Mucosa of descending colon (tissue), 3 donors: ENCODE measurements at regions not wholly inside any gene's neighbourhood (a gene's known extent, or its start where the extent isn't known, plus 50 kb on each side); places are given as distances from the start of the nearest gene placed in this dataset.

Experiments
- ATAC-seq: fragments of 200-7000 bp; cut with Tn5 transposase; one replicate; pipeline ENCODE4 v1.9.1; 2020; ENCODE audit warnings: mild to moderate bottlenecking, moderate library complexity
- DNase-seq, 3 donors: peaks; one replicate each; pipeline ENCODE4 v3.0.0-alpha.2; 2020
- H3K36me3 ChIP-seq: fragments of 200-600 bp; one replicate; pipeline ENCODE4 v1.8.0; 2021; ENCODE audit warnings: low read depth, mild to moderate bottlenecking
- H3K4me1 ChIP-seq: fragments of 200-600 bp; one replicate; pipeline ENCODE4 v1.8.0; 2021; ENCODE audit warnings: low read depth, mild to moderate bottlenecking
- H3K4me3 ChIP-seq: fragments of 200-600 bp; one replicate; pipeline ENCODE4 v1.8.0; 2021; ENCODE audit warnings: mild to moderate bottlenecking
- H3K9me3 ChIP-seq: fragments of 200-600 bp; one replicate; pipeline ENCODE4 v1.8.0; 2021; ENCODE audit warnings: mild to moderate bottlenecking
- intact Hi-C, 2 donors: fragments of 100-400 bp; cut with DNase I in 1 of 2; cut with micrococcal nuclease in 1 of 2; formaldehyde crosslinking; loops; one replicate each; pipeline versions ENCODE4 v1.11.0 to v1.11.1; 2022; cut with DNase I, micrococcal nuclease
- TF ChIP-seq, protein P1 (sequence below): fragments of 200-600 bp; IDR thresholded peaks from one replicate; pipeline ENCODE4 v1.8.0; 2022; ENCODE audit warnings: antibody characterized with exemption, mild to moderate bottlenecking
- donor health status: DM: no; HTN: no; CAD: no; lungs with moderate emphysema.
- donor health status: DM: no; HTN: no; CAD: no.
- donor health status: DM: no; HTN: yes; CAD: no.

GRCh38 chr11:119802670-119803069 lies 73.7 kb upstream of the NECTIN1 start:
- ATAC-seq (no peak), DNase-seq (no peak)
- no peaks in the 10 kb centered on the region for H3K9me3 ChIP-seq
- TF ChIP-seq, protein P1, sequence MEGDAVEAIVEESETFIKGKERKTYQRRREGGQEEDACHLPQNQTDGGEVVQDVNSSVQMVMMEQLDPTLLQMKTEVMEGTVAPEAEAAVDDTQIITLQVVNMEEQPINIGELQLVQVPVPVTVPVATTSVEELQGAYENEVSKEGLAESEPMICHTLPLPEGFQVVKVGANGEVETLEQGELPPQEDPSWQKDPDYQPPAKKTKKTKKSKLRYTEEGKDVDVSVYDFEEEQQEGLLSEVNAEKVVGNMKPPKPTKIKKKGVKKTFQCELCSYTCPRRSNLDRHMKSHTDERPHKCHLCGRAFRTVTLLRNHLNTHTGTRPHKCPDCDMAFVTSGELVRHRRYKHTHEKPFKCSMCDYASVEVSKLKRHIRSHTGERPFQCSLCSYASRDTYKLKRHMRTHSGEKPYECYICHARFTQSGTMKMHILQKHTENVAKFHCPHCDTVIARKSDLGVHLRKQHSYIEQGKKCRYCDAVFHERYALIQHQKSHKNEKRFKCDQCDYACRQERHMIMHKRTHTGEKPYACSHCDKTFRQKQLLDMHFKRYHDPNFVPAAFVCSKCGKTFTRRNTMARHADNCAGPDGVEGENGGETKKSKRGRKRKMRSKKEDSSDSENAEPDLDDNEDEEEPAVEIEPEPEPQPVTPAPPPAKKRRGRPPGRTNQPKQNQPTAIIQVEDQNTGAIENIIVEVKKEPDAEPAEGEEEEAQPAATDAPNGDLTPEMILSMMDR: no peak
- no peak overlapping the region for H3K4me3 ChIP-seq
- intact Hi-C loops: no loop called here
- no peaks in the 10 kb centered on the region for H3K36me3 ChIP-seq
- H3K4me1 ChIP-seq: no peaks in the 10 kb centered on the region

GRCh38 chr11:119800619-119801018 lies 71.6 kb upstream of the NECTIN1 start:
- DNase-seq (no peak), ATAC-seq (no peak)
- TF ChIP-seq, protein P1: no peak
- no peaks in the 10 kb centered on the region for H3K36me3 ChIP-seq
- no peaks in the 10 kb centered on the region for H3K9me3 ChIP-seq
- intact Hi-C loops: no loop called here
- no peak overlapping the region for H3K4me3 ChIP-seq
- H3K4me1 ChIP-seq: no peaks in the 10 kb centered on the region

GRCh38 chr11:119800171-119800570 lies 71.2 kb upstream of the NECTIN1 start:
- DNase-seq (no peak), ATAC-seq (no peak)
- no peaks in the 10 kb centered on the region for H3K9me3 ChIP-seq
- H3K4me3 ChIP-seq: no peak overlapping the region
- no peaks in the 10 kb centered on the region for H3K36me3 ChIP-seq
- intact Hi-C loops: no loop called here
- H3K4me1 ChIP-seq: no peaks in the 10 kb centered on the region
- TF ChIP-seq, protein P1: no peak

- intact Hi-C loops: no loop called here
- no peaks in the 10 kb centered on the region for H3K4me1 ChIP-seq
- no peaks in the 10 kb centered on the region for H3K9me3 ChIP-seq
- H3K4me3 ChIP-seq: no peak overlapping the region
- no peaks in the 10 kb centered on the region for H3K36me3 ChIP-seq
- no peak for ATAC-seq
- no peak for DNase-seq
- TF ChIP-seq, protein P1: no peak
Observed at GRCh38 chr11:119798656-119799055, 69.7 kb upstream of the NECTIN1 start.

DNA sequence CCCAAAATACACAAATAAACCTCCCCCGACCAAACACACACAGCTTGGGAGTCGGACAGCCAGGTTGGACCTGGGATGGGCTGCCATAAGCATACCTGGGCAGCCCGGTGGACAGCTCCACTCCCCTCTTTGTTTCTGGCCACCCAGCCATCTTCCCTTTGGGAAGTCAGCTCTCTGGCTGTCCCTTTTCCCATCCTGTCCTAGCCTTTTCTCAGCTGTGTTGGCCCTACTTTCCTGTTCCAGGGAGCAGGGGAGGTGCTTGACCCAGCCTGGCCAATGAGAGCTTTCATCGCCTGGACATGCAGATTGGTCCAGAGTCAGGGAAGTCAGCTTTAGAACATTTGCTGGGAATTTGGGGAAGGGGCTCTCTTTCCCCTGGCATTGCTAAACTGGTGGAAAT lies 68.7 kb upstream of the NECTIN1 start:
- no peak for DNase-seq
- no peaks in the 10 kb centered on the region for H3K9me3 ChIP-seq
- TF ChIP-seq, protein P1: no peak
- H3K4me3 ChIP-seq: no peak overlapping the region
- intact Hi-C loops: no loop called here
- no peak for ATAC-seq
- no peaks in the 10 kb centered on the region for H3K36me3 ChIP-seq
- no peaks in the 10 kb centered on the region for H3K4me1 ChIP-seq

DNA sequence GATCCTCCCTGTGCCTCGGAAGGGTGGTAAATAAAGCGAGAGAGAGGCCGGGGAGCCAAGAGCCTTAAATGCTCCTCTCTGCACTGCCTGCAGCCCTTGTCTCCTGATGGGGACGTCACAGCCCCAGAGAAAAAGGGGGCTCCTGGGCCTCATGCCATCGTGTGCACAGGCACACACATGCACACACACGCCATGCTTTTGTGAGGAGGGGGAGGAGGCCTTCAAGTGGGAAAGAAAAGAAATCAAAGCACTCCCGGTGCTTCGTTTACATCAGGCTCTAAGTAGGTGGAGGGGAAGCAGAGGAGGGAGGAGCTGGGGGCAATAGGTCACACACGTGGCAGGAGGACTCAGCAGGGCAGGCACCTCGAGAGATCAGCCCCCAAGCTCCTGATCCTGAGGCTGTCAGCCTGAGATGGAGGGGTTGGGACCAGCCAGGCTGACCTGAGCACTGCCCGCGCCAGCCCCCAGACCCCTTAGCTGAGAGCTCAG lies 68.2 kb upstream of the NECTIN1 start:
- TF ChIP-seq, protein P1: no peak
- ATAC-seq: no peak
- no peaks in the 10 kb centered on the region for H3K9me3 ChIP-seq
- intact Hi-C loops: no loop called here
- no peak for DNase-seq
- H3K4me3 ChIP-seq: no peak overlapping the region
- no peaks in the 10 kb centered on the region for H3K36me3 ChIP-seq
- no peaks in the 10 kb centered on the region for H3K4me1 ChIP-seq
